Dedifferentiated amniotic fluid mesenchymal stem cell (primary cell): ENCODE measurements at regions not wholly inside any gene's neighbourhood (a gene's known extent, or its start where the extent isn't known, plus 50 kb on each side); places are given as distances from the start of the nearest gene placed in this dataset.

ENCODE experiments used
- DNase-seq: peaks from one replicate; pipeline ENCODE4 v3.0.0-alpha.2; 2016; ENCODE audit errors: extremely low spot score

GRCh38 chr2:48912110-48912509 is 156.6 kb upstream of the LHCGR start:
- DNase-seq: no peak

DNA sequence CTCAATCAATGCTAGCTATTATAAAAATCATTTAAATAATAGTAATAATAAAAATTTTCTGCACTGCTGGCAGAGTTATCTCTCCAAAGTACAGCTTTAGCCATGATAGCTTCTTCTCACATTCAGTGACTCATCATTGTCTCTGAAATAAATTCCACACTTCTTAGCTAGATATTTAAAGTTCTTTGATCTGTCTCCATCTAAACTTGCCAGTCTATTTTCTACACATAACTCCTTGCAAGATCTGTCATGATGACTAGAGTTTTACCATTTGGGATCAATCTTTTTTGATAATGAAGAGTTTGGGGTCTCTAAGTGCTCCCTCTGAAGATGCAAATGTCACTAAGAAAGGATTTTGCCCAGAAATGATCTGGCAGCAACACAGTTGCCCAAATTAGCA is 155.4 kb upstream of the LHCGR start:
- DNase-seq: no peak

GRCh38 chr2:48906633-48907032 is 151.1 kb upstream of the LHCGR start:
- no peak for DNase-seq

DNA sequence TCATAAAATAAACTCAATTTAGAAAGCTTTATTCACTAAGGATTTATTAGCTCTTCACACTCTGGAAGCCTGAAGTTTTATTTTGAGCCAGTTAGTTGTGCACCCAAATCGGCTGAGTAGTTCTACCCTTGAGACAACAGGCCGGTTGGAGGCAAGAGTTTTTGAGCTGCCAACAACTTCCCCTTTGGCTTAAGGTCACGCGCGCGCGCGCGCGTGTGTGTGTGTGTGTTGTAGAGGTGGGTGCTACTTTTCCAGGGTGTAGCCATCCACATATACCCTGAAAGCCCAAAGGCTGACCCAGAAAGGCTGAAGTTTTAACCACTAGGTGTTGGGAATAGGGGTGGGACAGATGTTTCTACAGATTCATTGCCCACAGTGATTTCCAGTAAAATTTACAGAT is 150.2 kb upstream of the LHCGR start:
- no peak for DNase-seq

DNA sequence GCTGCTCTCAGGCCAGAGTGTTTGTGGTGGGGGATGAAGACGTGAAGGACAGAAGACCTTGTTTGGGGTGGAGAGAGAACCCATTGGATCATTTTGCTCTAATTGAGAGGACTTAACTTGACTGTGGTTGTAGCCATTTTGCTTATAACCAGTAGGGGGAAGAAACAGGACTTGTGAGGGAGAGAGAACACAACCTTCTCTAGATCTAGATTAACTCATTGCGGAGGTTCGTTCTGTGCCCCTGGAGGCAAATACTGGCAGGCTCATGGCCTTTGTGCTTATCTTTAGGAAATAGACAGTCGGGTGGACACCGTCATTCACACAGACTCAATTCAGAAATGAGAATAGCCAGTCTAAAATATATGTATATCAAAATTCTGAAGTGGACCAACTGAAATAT is 147.0 kb upstream of the LHCGR start:
- DNase-seq: no peak

GRCh38 chr2:48901416-48901815 is 145.9 kb upstream of the LHCGR start:
- DNase-seq: no peak

DNA sequence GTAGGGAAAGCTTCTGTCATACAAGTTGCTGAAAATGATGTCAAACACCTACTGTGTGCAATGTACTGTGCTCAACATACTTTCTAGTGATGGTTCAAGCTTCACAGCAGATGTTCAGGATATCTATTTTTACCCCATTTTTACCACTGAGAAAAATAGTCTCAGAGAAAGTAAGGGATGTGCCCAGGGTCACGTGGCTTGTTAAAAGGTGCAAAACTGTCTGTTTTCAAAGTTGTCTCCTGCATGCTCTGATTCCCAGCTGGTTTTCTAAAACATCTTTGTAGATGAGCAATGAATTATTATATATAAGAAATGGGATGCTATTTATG is 145.5 kb upstream of the LHCGR start:
- no peak for DNase-seq

GRCh38 chr2:48900321-48901014 is 144.9 kb upstream of the LHCGR start:
- peak; percentile 30 for DNase-seq

DNA sequence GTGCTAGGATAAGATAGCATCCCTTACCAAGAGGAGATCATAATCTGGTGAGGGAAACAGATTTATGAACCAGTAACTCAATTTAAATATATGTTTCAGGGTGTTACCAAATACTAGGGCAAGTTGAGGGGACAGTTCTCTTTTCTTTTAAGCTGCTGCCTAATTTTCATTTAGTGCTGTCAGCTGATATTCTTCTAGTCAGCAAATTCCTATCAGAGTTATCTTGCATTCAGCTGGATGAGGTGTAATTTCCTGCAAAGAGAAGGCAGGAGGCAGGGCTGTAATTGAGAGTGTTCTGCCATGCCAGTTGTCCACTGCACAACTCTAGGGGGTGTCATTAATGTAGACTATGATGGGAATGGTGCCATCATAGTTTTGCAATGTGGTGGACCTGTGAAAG is 141.3 kb upstream of the LHCGR start:
- DNase-seq: no peak

DNA sequence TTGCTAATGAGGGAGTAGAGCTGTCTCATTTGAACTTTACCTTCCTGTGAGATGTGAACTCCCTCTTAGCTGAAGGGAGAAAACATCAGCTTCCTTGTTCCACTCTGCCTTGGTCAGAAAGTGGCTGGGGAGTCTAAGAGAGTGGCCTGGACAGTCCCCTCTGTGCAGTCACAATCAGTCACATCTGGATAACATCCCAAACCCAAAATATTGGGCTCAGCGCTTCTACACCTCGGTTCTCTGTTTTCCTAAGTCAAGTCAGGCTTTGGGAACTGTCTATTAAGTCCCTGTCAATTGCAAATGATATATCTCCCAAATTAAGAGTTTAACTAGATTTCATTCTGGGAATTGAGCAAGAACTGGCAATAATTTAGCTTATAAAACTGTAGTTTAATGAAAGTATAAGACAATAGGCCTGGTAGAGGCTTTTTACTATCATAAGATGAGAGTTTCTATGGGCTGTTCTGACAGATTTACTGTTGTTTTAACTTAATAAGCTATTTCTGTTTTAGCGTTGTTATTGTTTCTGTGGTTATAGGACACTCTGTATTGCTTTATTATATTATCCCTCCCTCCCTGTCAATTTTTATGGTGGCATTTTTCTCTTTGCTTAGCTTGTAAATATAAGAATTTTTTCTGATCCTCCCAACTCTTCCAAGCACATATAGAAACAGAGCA is 135.1 kb upstream of the LHCGR start:
- no peak for DNase-seq

GRCh38 chr2:48888066-48888465 is 132.5 kb upstream of the LHCGR start:
- DNase-seq: no peak

- DNase-seq: no peak
Measured at GRCh38 chr2:48886919-48887318, 131.4 kb upstream of the LHCGR start.

DNA sequence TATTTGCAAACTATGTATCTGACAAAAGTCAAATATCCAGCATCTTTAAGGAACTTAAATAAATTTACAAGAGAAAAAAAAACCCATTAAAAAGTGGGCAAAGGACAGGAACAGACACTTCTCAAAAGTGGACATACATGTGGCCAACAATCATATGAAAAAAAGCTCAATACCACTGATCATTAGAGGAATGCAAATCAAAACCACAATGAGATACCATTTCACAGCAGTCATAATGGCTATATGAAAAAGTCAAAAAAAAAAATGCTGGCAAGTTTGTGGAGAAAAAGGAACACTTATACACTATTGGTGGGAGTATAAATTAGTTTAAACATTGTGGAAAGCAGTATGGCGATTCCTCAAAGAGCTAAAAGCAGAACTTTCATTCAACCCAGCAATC is 130.3 kb upstream of the LHCGR start:
- DNase-seq: no peak

GRCh38 chr2:48883661-48884060 is 128.1 kb upstream of the LHCGR start:
- no peak for DNase-seq

DNA sequence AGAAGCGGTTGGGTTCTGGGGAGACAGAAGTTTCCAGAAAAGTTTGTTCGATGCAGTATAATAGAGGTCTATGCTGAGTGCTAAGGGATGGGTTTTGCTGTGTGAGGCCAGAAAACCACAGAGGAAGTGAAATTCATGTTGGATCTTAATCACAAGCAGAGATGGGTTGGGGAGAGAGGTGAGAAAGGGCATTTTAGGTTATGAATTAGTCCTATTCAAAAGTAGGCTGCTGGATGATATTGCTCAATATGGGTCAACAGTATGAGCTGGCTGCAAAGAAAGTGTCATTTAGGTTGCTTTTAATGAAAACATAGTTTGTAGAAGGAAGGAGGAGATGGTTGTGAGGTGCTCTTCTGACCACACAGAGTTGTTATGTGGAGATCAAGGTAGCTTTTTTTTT is 118.8 kb upstream of the LHCGR start:
- no peak for DNase-seq

DNA sequence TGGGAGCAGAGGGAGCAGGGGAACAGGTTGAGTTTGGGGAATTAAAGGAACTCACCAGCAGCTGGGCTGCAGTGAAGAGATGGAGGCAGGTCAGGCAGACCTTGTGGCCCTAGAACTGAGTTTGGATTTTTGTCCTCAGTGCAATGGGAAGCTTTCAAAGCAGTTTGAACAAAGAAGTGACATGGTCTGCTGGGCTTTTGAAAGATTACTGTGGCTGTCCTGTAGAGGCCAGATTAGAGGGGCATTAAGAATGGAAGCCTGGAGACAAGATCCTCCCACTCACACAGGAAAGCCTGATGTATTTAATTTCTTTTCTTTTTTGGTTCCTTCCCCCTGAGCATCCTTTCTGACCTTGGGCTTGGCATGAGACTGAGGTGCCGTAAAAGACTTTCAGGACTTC is 118.1 kb upstream of the LHCGR start:
- DNase-seq: no peak

GRCh38 chr2:48870942-48871341 is 115.4 kb upstream of the LHCGR start:
- DNase-seq: no peak

DNA sequence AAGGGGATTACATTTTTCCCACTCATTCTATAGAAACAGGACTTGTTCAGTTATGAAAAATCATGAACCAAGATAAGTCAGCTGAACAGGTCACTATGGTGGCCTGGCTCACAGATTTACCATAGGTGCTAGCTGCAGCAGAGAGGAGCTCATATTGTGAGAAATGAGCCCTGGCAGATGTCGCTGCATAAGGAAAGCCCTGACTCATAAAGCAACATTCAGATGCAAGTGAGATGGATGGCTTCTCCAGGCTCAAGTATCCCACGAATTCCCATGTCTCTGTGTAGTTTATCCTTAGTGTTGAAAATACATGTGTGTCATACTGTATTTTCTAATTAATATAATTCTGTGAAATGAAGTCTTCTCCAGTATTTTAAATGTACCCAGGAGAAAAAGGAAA is 115.0 kb upstream of the LHCGR start:
- no peak for DNase-seq

- DNase-seq: no peak
Measured at GRCh38 chr2:48865704-48866103, 110.2 kb upstream of the LHCGR start.

DNA sequence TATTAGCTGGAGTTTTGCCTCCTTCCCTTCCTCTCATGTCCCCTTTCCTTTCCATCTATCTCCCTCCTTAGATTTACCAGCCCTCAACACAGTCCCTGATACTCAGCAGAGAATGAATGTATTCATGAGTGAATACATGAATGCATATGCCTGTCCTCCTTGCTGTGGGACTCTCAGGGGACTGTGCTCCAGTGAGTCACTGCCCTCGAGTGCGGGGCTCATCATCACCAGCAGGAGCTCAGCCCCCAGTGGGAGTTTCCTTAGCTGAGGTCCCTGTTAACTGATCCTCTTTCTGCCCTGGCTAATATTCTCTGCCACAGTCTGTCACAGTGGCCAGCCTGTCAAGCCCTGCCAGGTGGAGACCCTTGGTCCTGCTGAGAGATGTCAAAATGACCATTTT is 104.9 kb upstream of the LHCGR start:
- DNase-seq: no peak

- no peak for DNase-seq
Measured at GRCh38 chr2:48856657-48857056, 101.1 kb upstream of the LHCGR start.

DNA sequence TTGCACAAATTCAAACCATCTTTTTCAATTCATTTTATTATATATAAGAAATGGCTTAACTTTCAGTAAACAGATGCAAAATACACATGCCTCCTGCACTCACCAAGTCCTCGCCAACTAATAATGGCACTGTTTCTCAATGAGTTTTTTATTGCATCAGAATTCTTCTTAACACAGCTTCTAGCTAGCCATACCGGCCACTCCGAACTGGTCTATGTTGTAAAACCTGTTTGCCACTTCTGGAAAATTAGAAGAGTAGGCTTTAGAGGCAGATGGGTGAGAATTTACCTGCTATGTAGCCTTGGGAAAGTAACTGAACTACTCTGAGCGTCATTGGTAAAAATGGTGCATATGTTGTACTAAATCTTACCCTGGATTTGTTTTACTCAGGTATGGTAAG is 100.6 kb upstream of the LHCGR start:
- DNase-seq: no peak

- no peak for DNase-seq
Measured at GRCh38 chr2:48855142-48855541, 99.6 kb upstream of the LHCGR start.

- DNase-seq: no peak
Measured at GRCh38 chr2:48854681-48855080, 99.2 kb upstream of the LHCGR start.
